ENCODE measurements at regions not wholly inside any gene's neighbourhood (a gene's known extent, or its start where the extent isn't known, plus 50 kb on each side); places are given as distances from the start of the nearest gene placed in this dataset.

DNA sequence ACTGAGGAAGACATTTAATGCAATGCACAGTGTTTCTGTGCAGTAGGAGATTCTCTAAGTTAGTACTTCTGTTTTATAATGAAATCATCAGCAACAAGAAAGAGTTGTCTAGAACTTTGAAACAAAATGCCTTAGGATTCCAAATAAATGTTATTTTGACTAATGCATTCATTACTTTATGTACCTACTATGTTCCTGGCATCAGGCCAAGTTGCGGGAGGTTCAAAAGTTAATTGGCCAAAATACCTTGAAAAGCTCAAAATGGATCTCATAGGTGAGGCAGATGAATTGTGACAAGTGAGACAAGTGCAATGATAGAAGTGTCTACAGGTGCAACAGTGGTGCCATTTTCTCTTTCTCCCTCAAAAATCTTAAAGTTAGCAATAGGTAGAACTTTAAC, 289.4 kb downstream of the TOX3 start:
- no peak overlapping the region for H3K4me3 ChIP-seq
- no peaks in the 10 kb centered on the region for H3K9me3 ChIP-seq (ENCODE audit: insufficient read depth, low read depth)
- no peak overlapping the region for H3K27ac ChIP-seq
- TF ChIP-seq EZH2 (IDR thresholded peaks at IDR 0.05; ENCODE audit: low read depth) (no peak), CTCF (conservative IDR thresholded peaks at IDR 0.05) (no peak)
- ChIA-PET CTCF (no interaction called here), POLR2A (ENCODE audit: unreplicated experiment) (no interaction called here)
- H3K4me2 ChIP-seq = no peak overlapping the region
- BruUV-seq (replicated peaks) = no TSS peak
- H3K27me3 ChIP-seq (ENCODE audit: insufficient read depth, low read depth) = peaks cover 8% of the 10 kb centered on the region; the same call in 1 of the 2 replicates
- H3K4me1 ChIP-seq (replicated peaks; ENCODE audit: insufficient read depth) = no peaks in the 10 kb centered on the region
- no peaks in the 10 kb centered on the region for H3K9me2 ChIP-seq (ENCODE audit: insufficient read depth)
- DNase-seq = no peak
- H3K36me3 ChIP-seq (ENCODE audit: low read depth) = no peaks in the 10 kb centered on the region
- H4K20me1 ChIP-seq (ENCODE audit: insufficient read depth) = no peaks in the 10 kb centered on the region
- no peaks in the 10 kb centered on the region for H3F3A ChIP-seq (ENCODE audit: insufficient read depth, low read depth)
- intact Hi-C loops (cut with micrococcal nuclease; ENCODE audit: unreplicated experiment) = no loop called here
- no peaks in the 10 kb centered on the region for H3K79me2 ChIP-seq (ENCODE audit: low read depth)
- no peak overlapping the region for H2AFZ ChIP-seq

DNA sequence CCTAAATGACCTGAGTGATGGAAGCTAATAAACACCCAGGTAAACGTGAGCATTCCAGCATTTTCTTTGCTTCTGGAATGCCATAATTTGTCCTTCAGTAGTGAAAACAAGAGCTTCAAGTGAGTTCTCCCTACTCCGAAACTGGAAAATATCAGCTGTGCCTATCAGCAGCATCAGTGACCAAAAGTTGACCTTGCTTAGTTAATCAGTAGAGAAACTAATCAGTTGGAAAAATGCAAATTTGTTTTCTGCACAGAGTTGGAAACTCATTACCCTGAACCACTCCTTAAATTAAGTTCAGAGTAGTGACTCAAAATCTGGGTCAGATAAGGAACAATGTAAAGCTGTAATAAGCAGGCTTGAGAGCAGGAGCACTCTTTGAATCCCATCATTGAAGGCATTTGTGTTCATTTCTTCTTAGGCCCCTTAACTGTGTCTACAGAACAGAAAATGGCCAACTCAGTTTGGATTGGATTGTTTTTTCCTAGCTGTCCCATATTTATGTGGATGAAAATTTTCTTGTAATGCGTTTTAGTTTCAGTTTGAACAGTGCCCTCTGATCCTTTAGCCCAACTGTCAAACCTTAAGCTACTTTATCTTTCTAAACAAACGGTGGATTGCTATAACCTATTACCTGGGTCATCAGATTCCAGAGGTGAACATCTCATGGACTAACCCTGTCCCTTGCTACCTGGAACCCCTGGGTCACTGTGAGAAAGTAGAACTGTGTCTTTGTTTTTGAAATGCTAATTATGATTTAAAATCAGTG, 290.4 kb downstream of the TOX3 start:
- TF ChIP-seq CTCF (conservative IDR thresholded peaks at IDR 0.05) (no peak), EZH2 (IDR thresholded peaks at IDR 0.05; ENCODE audit: low read depth) (no peak)
- ChIA-PET POLR2A (ENCODE audit: unreplicated experiment) (no interaction called here), CTCF (no interaction called here)
- Histone ChIP-seq H3K4me3 (no peak overlapping the region), H2AFZ (no peak overlapping the region), H3K36me3 (ENCODE audit: low read depth) (no peaks in the 10 kb centered on the region), H3K4me2 (no peak overlapping the region), H3K4me1 (replicated peaks; ENCODE audit: insufficient read depth) (no peaks in the 10 kb centered on the region), H3F3A (ENCODE audit: insufficient read depth, low read depth) (no peaks in the 10 kb centered on the region), H3K27me3 (ENCODE audit: insufficient read depth, low read depth) (peaks cover 8% of the 10 kb centered on the region; the same call in 1 of the 2 replicates), H4K20me1 (ENCODE audit: insufficient read depth) (no peaks in the 10 kb centered on the region), H3K79me2 (ENCODE audit: low read depth) (no peaks in the 10 kb centered on the region), H3K9me3 (ENCODE audit: insufficient read depth, low read depth) (no peaks in the 10 kb centered on the region), H3K9me2 (ENCODE audit: insufficient read depth) (no peaks in the 10 kb centered on the region), H3K27ac (no peak overlapping the region)
- BruUV-seq (replicated peaks) = no TSS peak
- intact Hi-C loops (cut with micrococcal nuclease; ENCODE audit: unreplicated experiment) = no loop called here
- no peak for DNase-seq

GRCh38 chr16:52254746-52255145, 292.2 kb downstream of the TOX3 start:
- intact Hi-C loops (cut with micrococcal nuclease; ENCODE audit: unreplicated experiment) = no loop called here
- Histone ChIP-seq H3K27me3 (ENCODE audit: insufficient read depth, low read depth) (peaks cover 8% of the 10 kb centered on the region; the same call in 1 of the 2 replicates), H4K20me1 (ENCODE audit: insufficient read depth) (no peaks in the 10 kb centered on the region), H3K27ac (no peak overlapping the region), H3K9me3 (ENCODE audit: insufficient read depth, low read depth) (no peaks in the 10 kb centered on the region), H3K4me3 (no peak overlapping the region), H2AFZ (no peak overlapping the region), H3K4me2 (no peak overlapping the region), H3F3A (ENCODE audit: insufficient read depth, low read depth) (no peaks in the 10 kb centered on the region), H3K4me1 (replicated peaks; ENCODE audit: insufficient read depth) (no peaks in the 10 kb centered on the region), H3K9me2 (ENCODE audit: insufficient read depth) (no peaks in the 10 kb centered on the region), H3K36me3 (ENCODE audit: low read depth) (no peaks in the 10 kb centered on the region), H3K79me2 (ENCODE audit: low read depth) (no peaks in the 10 kb centered on the region)
- POLR2A ChIA-PET (ENCODE audit: unreplicated experiment) = no interaction called here
- no peak for DNase-seq
- CTCF ChIA-PET = no interaction called here
- no TSS peak for BruUV-seq (replicated peaks)
- TF ChIP-seq CTCF (conservative IDR thresholded peaks at IDR 0.05) (no peak), EZH2 (IDR thresholded peaks at IDR 0.05; ENCODE audit: low read depth) (no peak)
